NCI-H187 treated with DMSO at 0.1 percent for 48 hours (cell line): ENCODE measurements at regions not wholly inside any gene's neighbourhood (a gene's known extent, or its start where the extent isn't known, plus 50 kb on each side); places are given as distances from the start of the nearest gene placed in this dataset.

Experiments used
- DNase-seq: peaks from one replicate; lab custom pipeline; 2025; lab: John Stamatoyannopoulos, UW

GRCh38 chr20:19953606-19954005 is 63.6 kb upstream of the NAA20 start:
- DNase-seq, result no peak

DNA sequence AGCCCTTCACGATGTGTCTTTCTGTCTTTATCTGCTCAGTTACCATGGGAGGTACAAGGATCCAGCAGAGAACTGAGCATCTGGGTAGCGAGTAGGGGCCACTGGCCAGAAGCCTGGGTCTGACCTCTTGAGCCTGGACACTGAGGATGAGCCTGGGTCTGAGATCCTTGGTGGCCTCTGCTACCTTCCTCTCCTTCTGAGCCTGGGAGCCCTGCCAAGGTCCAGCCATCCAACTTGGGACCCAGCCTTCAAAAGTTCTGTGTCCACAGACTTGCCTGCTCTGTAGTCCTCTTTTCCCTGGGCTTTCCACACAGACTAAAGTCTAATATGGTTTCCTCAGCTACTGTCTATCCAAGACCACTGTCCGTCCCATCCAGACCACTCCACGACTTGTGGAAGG is 60.2 kb upstream of the NAA20 start:
- DNase-seq, result no peak

- DNase-seq, result no peak
Measured at GRCh38 chr20:19958219-19958618, 58.9 kb upstream of the NAA20 start.

- no peak for DNase-seq
Measured at GRCh38 chr20:19958928-19959327, 58.2 kb upstream of the NAA20 start.

DNA sequence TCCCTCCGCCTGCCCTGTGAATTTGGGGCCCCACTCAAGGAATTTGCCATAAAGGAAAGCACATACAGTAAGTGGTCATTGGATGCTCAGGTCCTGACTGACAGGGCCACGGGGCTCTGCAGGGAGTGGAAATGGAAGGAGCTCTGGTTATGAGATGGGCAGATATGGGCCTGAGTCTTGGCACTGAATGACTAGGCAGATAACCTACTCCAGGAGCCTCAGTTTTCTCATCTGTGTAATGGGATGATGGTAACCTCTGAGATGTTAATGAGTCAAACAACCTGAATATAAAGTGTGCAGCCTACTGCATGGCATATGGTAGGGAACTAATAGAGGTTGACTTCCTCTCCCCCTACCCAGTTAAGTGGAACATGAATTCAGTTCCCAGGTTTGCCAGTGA is 56.4 kb upstream of the NAA20 start:
- no peak for DNase-seq

DNA sequence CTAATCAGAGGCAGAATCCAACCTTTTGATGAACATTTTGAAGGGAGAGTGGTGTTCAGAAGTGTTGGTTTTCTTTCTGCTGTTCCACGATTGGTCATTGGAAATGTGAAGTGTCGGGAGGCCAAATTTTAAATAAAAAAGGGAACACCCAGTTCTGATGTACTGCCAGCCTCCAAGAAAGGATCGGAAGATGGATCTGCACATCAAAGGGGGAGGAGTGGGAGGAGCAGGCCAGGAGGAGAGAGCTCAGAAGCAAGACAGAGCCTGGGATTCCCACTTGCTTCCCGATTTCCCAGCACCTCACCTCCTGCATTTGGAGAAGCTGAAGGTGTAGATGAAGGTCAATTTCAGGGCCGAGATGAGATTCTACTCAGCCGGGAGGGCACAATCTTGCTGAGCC is 55.9 kb upstream of the NAA20 start:
- DNase-seq, result no peak

DNA sequence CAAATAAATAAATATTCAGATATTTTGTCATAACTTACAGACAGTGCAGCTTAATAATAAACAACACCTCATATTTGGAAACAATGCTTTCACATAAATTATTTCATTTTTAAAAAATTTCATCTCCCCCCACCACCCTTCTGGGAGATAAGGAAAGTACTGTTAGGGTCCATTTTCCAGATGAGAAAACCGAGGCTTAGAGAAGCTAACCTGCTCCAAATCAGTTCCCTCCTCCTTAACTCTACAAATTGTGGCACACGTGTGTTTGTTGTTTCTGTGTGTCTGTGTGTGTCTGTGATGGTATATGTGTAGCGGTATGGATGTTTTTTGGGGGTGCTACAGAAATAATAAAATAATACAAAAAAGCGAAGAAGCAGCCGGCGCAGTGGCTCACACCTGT is 54.2 kb upstream of the NAA20 start:
- no peak for DNase-seq

GRCh38 chr20:19964289-19965265 is 52.6 kb upstream of the NAA20 start:
- DNase-seq, result no peak

DNA sequence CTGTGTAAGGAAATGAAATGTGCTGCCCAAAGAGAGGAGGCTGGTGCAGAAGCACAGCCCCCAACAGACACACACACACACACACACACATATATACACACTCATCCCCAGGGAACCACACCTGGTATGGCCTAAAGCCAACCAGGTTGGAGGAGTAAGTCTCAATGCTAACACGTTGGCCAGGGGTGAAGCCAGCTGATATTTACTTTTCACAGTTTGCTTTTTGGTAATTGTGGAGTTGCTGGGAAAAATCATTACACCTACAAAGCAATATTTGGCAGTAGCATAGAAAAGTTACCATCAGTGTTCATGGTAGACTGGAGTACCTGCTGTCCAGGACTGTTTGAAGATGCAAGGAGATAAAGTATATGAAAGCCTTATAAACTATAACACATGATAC is 50.3 kb upstream of the NAA20 start:
- DNase-seq, result no peak
